GM23338 (cell line): ENCODE measurements at regions not wholly inside any gene's neighbourhood (a gene's known extent, or its start where the extent isn't known, plus 50 kb on each side); places are given as distances from the start of the nearest gene placed in this dataset.

Experiments used
- CTCF ChIP-seq, 2 experiments: fragments of 200-600 bp in 1 of 2; sonication (generic) in 1 of 2; conservative IDR thresholded peaks; 2 replicates each; pipeline versions ENCODE4 v1.5.1 to v1.6.1; 2016 to 2017; ENCODE audit warnings: antibody characterized with exemption in 2 of 2, low read depth in 2 of 2, mild to moderate bottlenecking in 2 of 2, moderate library complexity in 1 of 2
- REST ChIP-seq: IDR thresholded peaks from one replicate; pipeline ENCODE4 v1.6.1; 2018; ENCODE audit warnings: antibody characterized with exemption; ENCODE audit not compliant: unreplicated experiment

- TF ChIP-seq REST, result no peak
- TF ChIP-seq CTCF (conservative IDR thresholded peaks at IDR 0.05; ENCODE audit: low read depth in 2 of 2), result no peak
Measured at GRCh38 chr21:18053151-18053550, 191.5 kb upstream of the CHODL start.
